K562 (cell line): ENCODE measurements at regions not wholly inside any gene's neighbourhood (a gene's known extent, or its start where the extent isn't known, plus 50 kb on each side); places are given as distances from the start of the nearest gene placed in this dataset.

Source experiments
- NFE2 ChIP-seq: IDR thresholded peaks from 2 replicates; pipeline ENCODE4 v1.6.1; 2014; ENCODE audit warnings: antibody characterized with exemption, low read depth
- ZKSCAN8 ChIP-seq: fragments of 200-800 bp; sonication (Bioruptor generic); IDR thresholded peaks from 2 replicates; pipeline ENCODE4 v1.6.1; 2016; ENCODE audit warnings: missing genetic modification characterization, missing compliant biosample characterization

DNA sequence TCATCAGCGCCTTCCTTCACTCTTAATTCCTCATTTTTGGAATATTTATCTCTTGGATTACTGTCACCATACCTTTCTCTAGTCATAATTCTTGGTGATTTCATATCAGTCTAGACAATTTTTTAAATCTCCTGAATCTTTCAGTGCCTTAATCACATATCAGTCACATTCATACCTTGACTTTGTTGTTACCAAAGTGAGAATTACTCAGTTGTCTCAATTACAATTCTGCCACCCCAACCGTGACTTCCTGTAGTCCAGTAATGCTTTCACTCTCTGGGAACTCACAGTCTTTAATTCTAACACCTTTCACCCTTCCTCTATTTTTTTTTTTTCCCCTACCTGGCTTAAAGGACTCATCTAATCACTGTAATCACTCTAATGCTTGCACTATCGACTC lies 1275.3 kb upstream of the TENM3 start:
- TF ChIP-seq ZKSCAN8 (no peak), NFE2 (no peak)
